Thyroid gland (tissue), 4 donors: ENCODE measurements at regions not wholly inside any gene's neighbourhood (a gene's known extent, or its start where the extent isn't known, plus 50 kb on each side); places are given as distances from the start of the nearest gene placed in this dataset.

ENCODE experiments used
- CTCF ChIP-seq, 6 experiments: fragments of 200-600 bp in 3 of 6; fragments of 450-650 bp in 3 of 6; sonication (generic) in 3 of 6; IDR thresholded peaks; one replicate each; pipeline ENCODE4 v1.5.1; 2016 to 2019; ENCODE audit warnings: antibody characterized with exemption in 6 of 6, mild to moderate bottlenecking in 2 of 6, inconsistent platforms in 1 of 6, moderate library complexity in 1 of 6
- POLR2A ChIP-seq, 2 donors: fragments of 450-650 bp; IDR thresholded peaks; one replicate each; pipeline ENCODE4 v1.6.1; 2017; ENCODE audit warnings: antibody characterized with exemption in 2 of 2, mild to moderate bottlenecking in 2 of 2, moderate library complexity in 1 of 2

- TF ChIP-seq CTCF (IDR thresholded peaks at IDR 0.05) (no peak), POLR2A (IDR thresholded peaks at IDR 0.05) (no peak)
Observed at GRCh38 chr4:175999944-176000343, 65.7 kb upstream of the WDR17 start.
